ENCODE measurements at regions not wholly inside any gene's neighbourhood (a gene's known extent, or its start where the extent isn't known, plus 50 kb on each side); places are given as distances from the start of the nearest gene placed in this dataset.

- no peak for TF ChIP-seq CTCF (conservative IDR thresholded peaks at IDR 0.05)
Observed at GRCh38 chr2:12070153-12070552, 323.7 kb downstream of the LPIN1 start.

GRCh38 chr2:12070581-12070980, 324.1 kb downstream of the LPIN1 start:
- TF ChIP-seq CTCF (conservative IDR thresholded peaks at IDR 0.05), result no peak
- H3K27ac ChIP-seq, result no peak overlapping the region

More at GRCh38 chr2:12070153-12070552, 323.7 kb downstream of the LPIN1 start:
- no peak overlapping the region for H3K27ac ChIP-seq

- no peak for TF ChIP-seq CTCF (conservative IDR thresholded peaks at IDR 0.05)
- H3K27ac ChIP-seq, result no peak overlapping the region
Observed at GRCh38 chr2:12071318-12071717, 324.9 kb downstream of the LPIN1 start.

- no peak overlapping the region for H3K27ac ChIP-seq
- TF ChIP-seq CTCF (conservative IDR thresholded peaks at IDR 0.05), result no peak
Observed at GRCh38 chr2:12073217-12073852, 326.9 kb downstream of the LPIN1 start.

- TF ChIP-seq CTCF (conservative IDR thresholded peaks at IDR 0.05), result no peak
- H3K27ac ChIP-seq, result no peak overlapping the region
Observed at GRCh38 chr2:12074126-12074844, 327.9 kb downstream of the LPIN1 start.

GRCh38 chr2:12074845-12075217, 328.4 kb downstream of the LPIN1 start:
- H3K27ac ChIP-seq, result no peak overlapping the region
- TF ChIP-seq CTCF (conservative IDR thresholded peaks at IDR 0.05), result no peak

- H3K27ac ChIP-seq, result no peak overlapping the region
- no peak for TF ChIP-seq CTCF (conservative IDR thresholded peaks at IDR 0.05)
Observed at GRCh38 chr2:12075603-12076002, 329.2 kb downstream of the LPIN1 start.
